GM12801 (cell line): ENCODE measurements at regions not wholly inside any gene's neighbourhood (a gene's known extent, or its start where the extent isn't known, plus 50 kb on each side); places are given as distances from the start of the nearest gene placed in this dataset.

Source experiments
- CTCF ChIP-seq: IDR thresholded peaks from one replicate; pipeline ENCODE4 v1.5.1; 2011; ENCODE audit warnings: control low read depth; ENCODE audit not compliant: insufficient read length; ENCODE audit errors: extremely low read depth

GRCh38 chr6:66838764-66839163 is 1131.7 kb upstream of the EYS start:
- TF ChIP-seq CTCF: no peak

- TF ChIP-seq CTCF: no peak
These were observed 1118.5 kb upstream of the EYS start for GRCh38 chr6:66825539-66825938.

- TF ChIP-seq CTCF: no peak
These were observed 1107.1 kb upstream of the EYS start for GRCh38 chr6:66814156-66814555.

- no peak for TF ChIP-seq CTCF
These were observed 1101.7 kb upstream of the EYS start for GRCh38 chr6:66808771-66809170.

GRCh38 chr6:66796987-66797386 is 1090.0 kb upstream of the EYS start:
- TF ChIP-seq CTCF: no peak

- no peak for TF ChIP-seq CTCF
These were observed 1081.6 kb upstream of the EYS start for GRCh38 chr6:66788579-66788978.

- no peak for TF ChIP-seq CTCF
These were observed 1065.8 kb upstream of the EYS start for GRCh38 chr6:66772800-66773199.

- no peak for TF ChIP-seq CTCF
These were observed 1064.6 kb upstream of the EYS start for GRCh38 chr6:66771626-66772025.
